NCI-H510A (cell line): ENCODE measurements at regions not wholly inside any gene's neighbourhood (a gene's known extent, or its start where the extent isn't known, plus 50 kb on each side); places are given as distances from the start of the nearest gene placed in this dataset.
"Not testable (repeated sequence)": the region's sequence is repeated elsewhere in the genome, so short reads cannot be mapped to it uniquely, and the experiment has no call there.

ENCODE experiments used
- DNase-seq: peaks from one replicate; lab custom pipeline; 2025; lab: John Stamatoyannopoulos, UW

GRCh38 chr12:78338054-78338785 is 507.5 kb downstream of the NAV3 start:
- no peak for DNase-seq

DNA sequence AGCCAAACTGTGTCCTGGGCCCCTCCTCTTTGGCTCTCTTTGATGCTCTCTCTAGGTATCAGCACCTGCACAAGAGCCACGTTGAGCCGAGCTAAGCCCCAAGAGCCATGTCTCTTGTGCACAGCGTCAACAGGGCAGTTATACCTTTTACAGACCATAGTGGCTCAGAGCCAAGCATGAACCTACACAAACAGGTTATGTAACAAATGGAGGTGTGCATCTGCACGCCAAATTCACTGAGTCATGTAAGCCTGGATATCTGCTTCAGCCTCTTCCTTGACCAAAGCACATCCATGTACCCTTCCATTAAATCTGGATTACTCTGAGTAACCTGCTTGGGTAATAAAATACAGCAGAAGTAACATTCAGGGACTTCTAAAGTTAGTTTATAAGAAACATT is 509.7 kb downstream of the NAV3 start:
- no peak for DNase-seq

- DNase-seq = no peak
Measured at GRCh38 chr12:78343657-78344056, 513.0 kb downstream of the NAV3 start.

DNA sequence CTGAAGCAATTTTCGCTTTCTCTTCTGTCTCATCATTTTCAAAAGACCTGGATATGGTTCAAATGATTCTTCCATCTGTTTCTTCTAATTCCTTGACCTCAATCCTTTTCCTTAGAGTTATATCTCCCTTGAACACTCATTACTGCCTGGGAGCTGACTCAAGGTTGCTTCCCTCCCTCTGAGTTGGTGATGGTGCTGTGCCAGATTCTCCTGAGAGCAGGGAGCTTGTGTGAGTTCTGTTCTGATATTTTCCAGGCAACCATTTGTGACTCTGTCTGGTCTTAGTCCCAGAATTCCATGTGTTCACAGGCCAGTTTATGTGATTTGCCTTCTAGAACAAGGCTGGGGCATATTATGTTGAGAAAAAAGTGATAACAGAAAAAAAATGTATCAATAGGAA is 505.1 kb upstream of the SYT1 start:
- DNase-seq = no peak

GRCh38 chr12:78361683-78362082 is 502.9 kb upstream of the SYT1 start:
- DNase-seq = no peak

- DNase-seq = no peak
Measured at GRCh38 chr12:78371284-78371683, 493.3 kb upstream of the SYT1 start.

- no peak for DNase-seq
Measured at GRCh38 chr12:78375461-78375860, 489.1 kb upstream of the SYT1 start.

DNA sequence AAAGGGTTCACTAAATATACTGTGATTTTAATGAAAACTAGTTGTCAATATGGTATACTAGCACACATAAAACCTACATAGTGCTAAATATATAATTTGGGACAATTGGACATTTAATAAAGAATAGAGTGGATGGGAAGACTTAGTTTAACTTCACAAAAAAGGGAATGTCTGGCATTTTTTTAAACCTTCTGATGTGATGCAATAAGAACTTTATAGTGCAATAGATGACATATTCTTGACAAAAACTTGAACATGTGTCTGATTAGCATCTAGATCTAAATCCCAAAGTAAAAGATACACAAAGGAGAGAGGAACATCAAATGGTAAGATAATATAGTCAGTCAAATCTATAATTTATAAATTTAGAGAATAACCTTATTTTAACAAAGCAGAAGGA is 488.3 kb upstream of the SYT1 start:
- no peak for DNase-seq

DNA sequence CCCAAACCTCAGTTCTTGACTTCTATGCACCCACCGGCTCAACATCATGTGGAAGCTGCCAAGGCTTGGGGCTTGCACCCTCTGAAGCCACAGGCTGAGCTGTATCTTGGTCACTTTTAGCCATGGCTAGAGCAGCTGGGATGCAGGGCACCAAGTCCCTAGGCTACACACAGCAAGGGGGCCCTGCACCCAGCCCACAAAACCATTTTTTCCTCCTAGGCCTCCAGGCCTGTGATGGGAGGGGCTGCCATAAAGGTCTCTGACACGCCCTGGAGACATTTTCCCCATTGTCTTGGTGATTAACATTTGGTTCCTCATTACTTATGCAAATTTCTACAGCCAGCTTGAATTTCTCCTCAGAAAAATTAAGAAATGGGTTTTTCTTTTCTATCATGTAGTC is 485.5 kb upstream of the SYT1 start:
- DNase-seq = not testable (repeated sequence)

DNA sequence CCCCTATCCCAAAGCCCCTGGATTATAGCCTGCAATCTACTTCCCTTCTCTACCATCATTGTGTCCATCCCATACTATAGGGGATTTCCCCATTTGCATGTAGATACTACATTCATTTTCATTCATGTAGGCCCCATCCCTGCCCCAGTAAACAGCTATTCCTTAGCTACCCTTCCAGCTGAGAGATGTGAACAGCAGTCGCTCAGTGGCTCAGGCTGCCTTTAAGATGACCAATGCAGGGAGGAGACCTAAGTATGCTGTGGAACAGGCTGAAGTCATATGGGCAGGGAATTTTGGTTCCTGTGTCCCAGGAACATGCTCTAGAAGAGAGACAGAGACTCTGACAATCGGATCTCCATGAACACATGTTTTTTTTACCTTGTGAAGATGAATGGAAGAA is 481.2 kb upstream of the SYT1 start:
- DNase-seq = no peak

DNA sequence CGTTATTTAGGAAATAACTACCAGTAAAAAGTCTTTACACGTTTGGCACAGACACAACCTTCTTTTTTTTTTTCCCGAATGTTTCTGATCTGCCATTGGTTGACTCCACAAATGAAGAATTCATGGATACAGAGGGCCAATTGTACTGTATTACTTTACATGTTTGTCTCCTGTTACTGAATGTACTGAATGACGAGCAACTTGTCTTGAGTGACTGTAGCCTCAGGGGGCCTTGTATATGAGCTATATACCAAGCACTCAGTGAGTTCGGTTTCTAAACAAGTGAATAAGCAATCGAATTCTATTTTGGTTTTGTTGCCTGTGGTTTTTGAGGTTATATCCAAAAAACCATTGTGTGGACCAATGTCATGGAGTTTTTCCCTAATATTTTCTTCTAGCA is 480.0 kb upstream of the SYT1 start:
- DNase-seq = no peak

- no peak for DNase-seq
Measured at GRCh38 chr12:78385541-78385940, 479.0 kb upstream of the SYT1 start.

DNA sequence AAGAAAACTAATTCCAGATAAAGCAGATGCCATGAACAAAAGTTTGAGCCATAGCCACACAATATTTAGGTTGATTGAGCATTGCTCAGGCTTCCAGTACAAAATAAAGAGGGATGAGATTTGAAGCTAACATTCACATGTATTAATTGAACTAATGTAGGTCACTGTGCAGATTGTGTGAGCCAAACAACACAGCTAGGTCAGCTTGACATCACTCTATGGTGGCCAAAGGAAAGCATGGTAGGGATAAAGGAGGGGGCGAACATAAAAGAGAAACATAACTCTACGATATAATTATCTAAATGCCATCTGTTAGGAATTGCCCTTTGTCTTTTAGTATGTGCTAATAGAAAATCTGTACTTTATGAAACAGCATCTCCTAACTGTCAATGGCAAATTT is 477.7 kb upstream of the SYT1 start:
- DNase-seq = no peak

GRCh38 chr12:78387721-78388120 is 476.9 kb upstream of the SYT1 start:
- no peak for DNase-seq

GRCh38 chr12:78388461-78388860 is 476.1 kb upstream of the SYT1 start:
- no peak for DNase-seq

DNA sequence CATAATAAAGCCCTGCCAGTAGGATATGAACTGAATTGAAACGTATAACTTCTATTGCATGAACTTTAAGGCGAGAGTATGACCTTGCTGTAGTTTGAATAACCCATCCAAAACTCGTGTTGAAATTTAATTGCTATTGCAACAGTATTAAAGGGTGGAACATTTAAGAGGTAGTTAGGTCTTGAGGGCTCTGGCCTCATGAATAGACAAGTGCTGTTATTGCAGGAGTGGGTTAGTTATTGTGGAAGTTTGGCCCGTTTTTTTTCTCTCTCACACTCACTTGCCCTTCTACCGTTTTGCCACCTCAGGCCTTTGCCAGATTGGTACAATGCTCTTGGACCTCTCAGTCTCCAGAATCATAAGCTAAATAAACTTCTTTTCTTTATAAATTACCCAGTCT is 473.7 kb upstream of the SYT1 start:
- no peak for DNase-seq

- no peak for DNase-seq
Measured at GRCh38 chr12:78392918-78393317, 471.7 kb upstream of the SYT1 start.

GRCh38 chr12:78395961-78396360 is 468.6 kb upstream of the SYT1 start:
- DNase-seq = no peak

- no peak for DNase-seq
Measured at GRCh38 chr12:78396538-78396937, 468.0 kb upstream of the SYT1 start.

GRCh38 chr12:78398750-78399149 is 465.8 kb upstream of the SYT1 start:
- DNase-seq = no peak

DNA sequence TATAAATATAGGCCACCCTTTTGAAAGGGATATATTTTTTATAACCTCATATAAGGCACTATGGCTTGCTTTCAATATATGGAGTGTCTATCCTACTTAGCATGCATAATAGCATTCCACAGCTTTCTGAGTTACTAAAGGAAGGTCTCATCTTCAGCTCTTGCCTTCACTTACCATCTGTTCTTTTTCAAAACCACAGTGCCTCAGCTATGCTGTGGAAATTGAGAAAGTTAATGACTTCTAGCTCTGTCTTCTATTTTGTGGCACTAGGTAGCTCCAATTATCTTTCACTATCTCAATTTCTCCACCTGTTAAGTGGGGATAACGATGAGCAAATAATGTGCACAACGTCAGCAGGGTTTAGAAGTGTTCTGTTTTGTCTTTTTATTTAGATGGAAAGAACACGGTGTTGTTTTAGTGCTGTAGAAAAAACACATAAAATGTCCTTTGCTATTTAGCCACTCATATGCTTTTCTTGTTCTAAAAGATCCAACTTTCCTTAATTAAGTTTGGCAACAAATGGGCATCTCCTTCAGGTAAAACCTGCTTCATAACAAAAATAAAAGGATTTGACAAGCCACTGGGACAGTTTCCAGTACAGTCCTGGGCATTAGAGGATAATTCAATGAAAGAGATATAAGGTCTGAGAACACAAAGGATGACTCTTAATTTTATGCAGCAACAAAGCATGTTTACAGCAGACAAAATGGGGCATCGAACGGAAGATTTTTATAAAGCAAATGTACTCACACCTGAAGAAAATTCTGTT is 462.0 kb upstream of the SYT1 start:
- no peak for DNase-seq

- no peak for DNase-seq
Measured at GRCh38 chr12:78403136-78403535, 461.4 kb upstream of the SYT1 start.

DNA sequence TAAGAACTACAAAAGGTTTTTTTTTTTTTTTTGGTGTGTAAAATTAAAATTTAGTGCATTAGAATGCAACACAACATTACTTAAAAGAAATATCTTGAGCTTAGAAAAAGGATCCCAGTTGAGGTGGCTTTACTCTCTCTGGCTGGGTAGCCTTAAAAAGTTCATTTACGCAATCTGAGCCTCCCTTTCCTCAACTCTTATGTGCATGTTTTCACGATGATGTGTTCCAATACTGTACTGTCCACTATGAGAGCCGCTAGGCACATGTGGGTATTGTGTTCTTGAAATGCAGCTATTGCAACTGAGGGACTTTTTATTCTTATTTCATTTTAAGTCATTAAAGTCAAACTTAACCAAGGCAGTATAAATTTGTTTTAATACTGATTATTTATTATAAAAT is 460.9 kb upstream of the SYT1 start:
- DNase-seq = no peak

GRCh38 chr12:78406213-78406612 is 458.4 kb upstream of the SYT1 start:
- no peak for DNase-seq
